Stimulated activated CD8-positive, alpha-beta memory T cell treated with anti-CD3 and anti-CD28 coated beads, Interleukin-12 subunit alpha, Interleukin-12 subunit beta, amount 100 ng/mL, for 4 hours (primary cell): ENCODE measurements at regions not wholly inside any gene's neighbourhood (a gene's known extent, or its start where the extent isn't known, plus 50 kb on each side); places are given as distances from the start of the nearest gene placed in this dataset.

Experiments used
- DNase-seq: peaks from one replicate; pipeline ENCODE4 v3.0.0-alpha.2; 2020; ENCODE audit warnings: low read depth

- no peak for DNase-seq
Observed at GRCh38 chr7:41910940-41911600, 208.2 kb upstream of the INHBA start.

- DNase-seq, result no peak
Observed at GRCh38 chr7:41907444-41907843, 204.6 kb upstream of the INHBA start.

GRCh38 chr7:41900532-41900931 is 197.6 kb upstream of the INHBA start:
- DNase-seq, result no peak

GRCh38 chr7:41899823-41900433 is 197.0 kb upstream of the INHBA start:
- no peak for DNase-seq

GRCh38 chr7:41893656-41894055 is 190.8 kb upstream of the INHBA start:
- no peak for DNase-seq

- no peak for DNase-seq
Observed at GRCh38 chr7:41892356-41893100, 189.6 kb upstream of the INHBA start.

GRCh38 chr7:41891950-41892349 is 189.1 kb upstream of the INHBA start:
- DNase-seq, result no peak

- DNase-seq, result no peak
Observed at GRCh38 chr7:41890631-41891274, 187.9 kb upstream of the INHBA start.

- DNase-seq, result no peak
Observed at GRCh38 chr7:41889472-41889871, 186.6 kb upstream of the INHBA start.

- DNase-seq, result no peak
Observed at GRCh38 chr7:41889040-41889439, 186.2 kb upstream of the INHBA start.

GRCh38 chr7:41887416-41887815 is 184.5 kb upstream of the INHBA start:
- DNase-seq, result no peak

GRCh38 chr7:41886901-41887311 is 184.0 kb upstream of the INHBA start:
- DNase-seq, result no peak

- no peak for DNase-seq
Observed at GRCh38 chr7:41886262-41886900, 183.5 kb upstream of the INHBA start.

- DNase-seq, result no peak
Observed at GRCh38 chr7:41885748-41886147, 182.9 kb upstream of the INHBA start.

- DNase-seq, result no peak
Observed at GRCh38 chr7:41885078-41885477, 182.2 kb upstream of the INHBA start.

- DNase-seq, result no peak
Observed at GRCh38 chr7:41882745-41883420, 180.0 kb upstream of the INHBA start.

- no peak for DNase-seq
Observed at GRCh38 chr7:41882256-41882655, 179.4 kb upstream of the INHBA start.

- DNase-seq, result peak; percentile 60
Observed at GRCh38 chr7:41881331-41882130, 178.6 kb upstream of the INHBA start.

- no peak for DNase-seq
Observed at GRCh38 chr7:41880107-41880506, 177.2 kb upstream of the INHBA start.

- DNase-seq, result no peak
Observed at GRCh38 chr7:41879403-41879802, 176.5 kb upstream of the INHBA start.
